ENCODE measurements at regions not wholly inside any gene's neighbourhood (a gene's known extent, or its start where the extent isn't known, plus 50 kb on each side); places are given as distances from the start of the nearest gene placed in this dataset.

GRCh38 chr1:172832006-172832725 lies 173.3 kb downstream of the FASLG start:
- in situ Hi-C loops (cut with HindIII; ENCODE audit: low pct_ligation_motif_present, low sequenced_read_pairs) = no loop called here
- Histone ChIP-seq H3K4me3 (ENCODE audit: low read depth, low read length) (no peak overlapping the region), H3K27me3 (replicated peaks) (no peaks in the 10 kb centered on the region)

GRCh38 chr1:172833954-172834353 lies 175.1 kb downstream of the FASLG start:
- TF ChIP-seq CTCF (IDR thresholded peaks at IDR 0.05; ENCODE audit: low read depth, low read length, missing control alignments) = no peak
- Histone ChIP-seq H3K27me3 (replicated peaks) (no peaks in the 10 kb centered on the region), H3K36me3 (replicated peaks) (no peaks in the 10 kb centered on the region), H3K27ac (no peak overlapping the region), H3K4me3 (ENCODE audit: low read depth, low read length) (no peak overlapping the region)
- DNase-seq = no peak
- in situ Hi-C loops (cut with HindIII; ENCODE audit: low pct_ligation_motif_present, low sequenced_read_pairs) = no loop called here

More at GRCh38 chr1:172832006-172832725, 173.3 kb downstream of the FASLG start:
- no peak for TF ChIP-seq CTCF (IDR thresholded peaks at IDR 0.05; ENCODE audit: low read depth, low read length, missing control alignments)
- H3K36me3 ChIP-seq (replicated peaks) = no peaks in the 10 kb centered on the region
- H3K27ac ChIP-seq = no peak overlapping the region
- no peak for DNase-seq

GRCh38 chr1:172834609-172835008 lies 175.7 kb downstream of the FASLG start:
- Histone ChIP-seq H3K27me3 (replicated peaks) (no peaks in the 10 kb centered on the region), H3K27ac (no peak overlapping the region), H3K4me3 (ENCODE audit: low read depth, low read length) (no peak overlapping the region), H3K36me3 (replicated peaks) (no peaks in the 10 kb centered on the region)
- in situ Hi-C loops (cut with HindIII; ENCODE audit: low pct_ligation_motif_present, low sequenced_read_pairs) = no loop called here
- no peak for DNase-seq
- no peak for TF ChIP-seq CTCF (IDR thresholded peaks at IDR 0.05; ENCODE audit: low read depth, low read length, missing control alignments)

GRCh38 chr1:172835834-172836233 lies 176.9 kb downstream of the FASLG start:
- Histone ChIP-seq H3K36me3 (replicated peaks) (no peaks in the 10 kb centered on the region), H3K27me3 (replicated peaks) (no peaks in the 10 kb centered on the region), H3K27ac (no peak overlapping the region), H3K4me3 (ENCODE audit: low read depth, low read length) (no peak overlapping the region)
- no peak for TF ChIP-seq CTCF (IDR thresholded peaks at IDR 0.05; ENCODE audit: low read depth, low read length, missing control alignments)
- DNase-seq = no peak
- in situ Hi-C loops (cut with HindIII; ENCODE audit: low pct_ligation_motif_present, low sequenced_read_pairs) = no loop called here

GRCh38 chr1:172837816-172838679 lies 179.1 kb downstream of the FASLG start:
- in situ Hi-C loops (cut with HindIII; ENCODE audit: low pct_ligation_motif_present, low sequenced_read_pairs) = no loop called here
- Histone ChIP-seq H3K27ac (no peak overlapping the region), H3K4me3 (ENCODE audit: low read depth, low read length) (no peak overlapping the region), H3K27me3 (replicated peaks) (no peaks in the 10 kb centered on the region), H3K36me3 (replicated peaks) (no peaks in the 10 kb centered on the region)
- no peak for DNase-seq
- TF ChIP-seq CTCF (IDR thresholded peaks at IDR 0.05; ENCODE audit: low read depth, low read length, missing control alignments) = no peak
